Breast epithelium (tissue), 4 donors: ENCODE measurements at regions not wholly inside any gene's neighbourhood (a gene's known extent, or its start where the extent isn't known, plus 50 kb on each side); places are given as distances from the start of the nearest gene placed in this dataset.
"Not testable (repeated sequence)": the region's sequence is repeated elsewhere in the genome, so short reads cannot be mapped to it uniquely, and the experiment has no call there.

Source experiments
- DNase-seq, 2 donors: peaks; one replicate each; pipeline ENCODE4 v3.0.0-alpha.2; 2019; ENCODE audit warnings: low spot score in 2 of 2
- H3K27ac ChIP-seq, 2 donors: fragments of 200-600 bp; sonication (generic) in 1 of 2; one replicate each; pipeline ENCODE4 v1.5.1; 2016 to 2019; ENCODE audit warnings: mild to moderate bottlenecking in 1 of 2
- H3K27me3 ChIP-seq, 2 donors: fragments of 200-600 bp; sonication (generic) in 1 of 2; one replicate each; pipeline versions ENCODE4 v1.5.1 to v1.6.0; 2017 to 2019; ENCODE audit warnings: control low read depth in 1 of 2, mild to moderate bottlenecking in 1 of 2
- H3K36me3 ChIP-seq: fragments of 200-600 bp; one replicate; pipeline ENCODE4 v1.5.1; 2019
- H3K4me1 ChIP-seq, 2 donors: fragments of 200-600 bp; sonication (generic); one replicate each; pipeline ENCODE4 v1.5.1; 2016 to 2019; ENCODE audit warnings: control low read depth in 1 of 2
- H3K4me3 ChIP-seq, 3 donors: fragments of 200-600 bp; sonication (generic); 1 replicate in 2 of 3; 2 replicates in 1 of 3; pipeline ENCODE4 v1.5.1; 2016 to 2019; ENCODE audit warnings: mild to moderate bottlenecking in 3 of 3, moderate library complexity in 2 of 3
- H3K9me3 ChIP-seq, 2 donors: fragments of 200-600 bp; sonication (generic) in 1 of 2; one replicate each; pipeline ENCODE4 v1.5.1; 2016 to 2019; ENCODE audit warnings: control low read depth in 1 of 2
- CTCF ChIP-seq, 3 donors: fragments of 450-650 bp; IDR thresholded peaks; one replicate each; pipeline ENCODE4 v1.5.1; 2016 to 2017; ENCODE audit warnings: antibody characterized with exemption in 3 of 3, mild to moderate bottlenecking in 3 of 3, moderate library complexity in 3 of 3
- POLR2A ChIP-seq: fragments of 450-650 bp; IDR thresholded peaks from one replicate; pipeline ENCODE4 v1.6.1; 2016; ENCODE audit warnings: antibody characterized with exemption, mild to moderate bottlenecking, moderate library complexity
- POLR2AphosphoS5 ChIP-seq, 3 donors: sonication (generic); formaldehyde crosslinking; IDR thresholded peaks; one replicate each; pipeline ENCODE4 v1.6.1; 2017; ENCODE audit warnings: antibody characterized with exemption in 3 of 3
- intact Hi-C: fragments of 100-400 bp; cut with DNase I; formaldehyde crosslinking; loops from one replicate; pipeline ENCODE4 v1.15.1; 2023; ENCODE audit warnings: low total_unique reads

DNA sequence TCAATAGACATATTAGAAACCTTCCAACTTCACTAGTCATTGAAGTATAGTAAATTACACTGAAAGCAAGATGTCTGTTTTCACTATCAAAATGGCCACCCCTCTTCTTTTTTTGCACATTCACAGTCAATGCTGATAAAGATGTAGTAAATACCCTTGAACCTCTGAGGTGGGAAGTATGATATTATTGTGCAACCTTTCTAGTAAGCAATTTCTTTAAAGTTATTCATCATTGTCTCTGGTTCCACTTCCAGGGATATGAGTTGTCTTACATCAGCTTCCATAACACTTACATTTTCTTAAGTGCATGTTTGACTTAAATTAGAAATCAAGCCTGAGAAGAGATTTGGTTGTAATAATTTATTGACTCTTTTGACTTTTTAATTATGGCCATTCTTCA, 453.9 kb upstream of the MGAT4C start:
- no peak for DNase-seq
- Histone ChIP-seq H3K4me1 (no peaks in the 10 kb centered on the region), H3K9me3 (peaks cover 0 to 16% of the 10 kb centered on the region in 2 donors), H3K36me3 (no peaks in the 10 kb centered on the region), H3K27me3 (no peaks in the 10 kb centered on the region), H3K27ac (no peak overlapping the region), H3K4me3 (no peak overlapping the region)
- intact Hi-C loops: no loop called here
- TF ChIP-seq POLR2AphosphoS5 (IDR thresholded peaks at IDR 0.05) (no peak), CTCF (IDR thresholded peaks at IDR 0.05) (no peak), POLR2A (no peak)

DNA sequence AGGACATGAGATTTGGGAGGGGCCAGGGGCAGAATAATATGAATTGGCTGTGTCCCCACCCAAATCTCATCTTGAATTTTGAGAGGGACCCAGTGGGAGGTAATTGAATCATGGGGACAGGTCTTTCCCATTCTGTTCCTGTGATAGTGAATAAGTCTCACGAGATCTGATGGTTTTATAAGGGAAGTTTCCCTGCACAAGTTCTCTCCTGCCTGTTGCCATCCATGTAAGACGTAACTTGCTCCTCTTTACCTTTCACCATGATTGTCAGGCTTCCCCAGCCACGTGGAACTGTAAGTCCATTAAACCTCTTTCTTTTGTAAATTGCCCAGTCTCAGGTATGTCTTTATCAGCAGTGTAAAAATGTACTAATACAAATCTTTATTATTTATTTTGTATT, 452.8 kb upstream of the MGAT4C start:
- intact Hi-C loops, H3K27ac ChIP-seq, DNase-seq, H3K36me3 ChIP-seq, H3K4me3 ChIP-seq, H3K27me3 ChIP-seq, H3K4me1 ChIP-seq: not testable (repeated sequence)
- peaks cover 0 to 16% of the 10 kb centered on the region in 2 donors for H3K9me3 ChIP-seq

GRCh38 chr12:86698641-86698980, 442.4 kb upstream of the MGAT4C start:
- TF ChIP-seq POLR2AphosphoS5 (IDR thresholded peaks at IDR 0.05) (no peak), CTCF (IDR thresholded peaks at IDR 0.05) (no peak), POLR2A (no peak)
- H3K27ac ChIP-seq: no peak overlapping the region
- intact Hi-C loops: no loop called here
- H3K9me3 ChIP-seq: no peaks in the 10 kb centered on the region
- H3K36me3 ChIP-seq: no peaks in the 10 kb centered on the region
- no peak overlapping the region for H3K4me3 ChIP-seq
- no peaks in the 10 kb centered on the region for H3K4me1 ChIP-seq
- H3K27me3 ChIP-seq: no peaks in the 10 kb centered on the region
- DNase-seq: no peak

DNA sequence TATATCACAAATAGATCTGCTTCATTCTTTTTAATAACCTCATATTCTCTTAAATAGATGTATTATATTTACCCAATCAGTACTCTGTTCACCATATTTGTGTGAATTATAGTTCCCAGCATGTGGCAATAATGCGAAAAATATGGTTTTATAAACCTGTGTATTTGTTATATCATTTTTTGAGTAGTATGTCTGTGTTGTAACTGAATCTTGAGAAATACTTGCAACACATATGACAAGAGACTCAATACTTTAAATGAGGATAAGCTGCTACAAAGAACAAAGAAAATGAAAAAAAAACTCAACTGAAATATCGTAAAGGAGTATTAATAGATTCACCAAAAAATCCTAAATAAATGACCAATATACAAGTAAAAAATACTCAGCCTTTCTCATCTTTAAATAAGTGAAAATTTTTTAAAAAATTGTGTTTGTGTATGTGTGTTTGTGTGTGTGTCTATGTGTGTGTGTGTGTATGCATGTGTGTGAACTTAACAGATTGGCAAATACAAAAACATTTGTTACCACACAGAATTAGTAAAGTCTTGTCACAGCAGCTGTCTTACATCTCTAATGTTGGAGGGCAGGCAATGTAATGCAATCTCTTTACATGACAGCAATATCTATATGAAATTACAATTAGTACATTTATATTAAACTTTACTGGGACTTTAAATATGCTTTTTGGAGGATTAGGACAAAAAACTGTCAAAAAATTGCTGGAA, 441.9 kb upstream of the MGAT4C start:
- no peak overlapping the region for H3K27ac ChIP-seq
- intact Hi-C loops: no loop called here
- no peaks in the 10 kb centered on the region for H3K9me3 ChIP-seq
- no peaks in the 10 kb centered on the region for H3K36me3 ChIP-seq
- H3K4me1 ChIP-seq: no peaks in the 10 kb centered on the region
- no peak for TF ChIP-seq POLR2A
- no peak for TF ChIP-seq CTCF (IDR thresholded peaks at IDR 0.05)
- no peak for TF ChIP-seq POLR2AphosphoS5 (IDR thresholded peaks at IDR 0.05)
- H3K4me3 ChIP-seq: no peak overlapping the region
- DNase-seq: no peak
- no peaks in the 10 kb centered on the region for H3K27me3 ChIP-seq

DNA sequence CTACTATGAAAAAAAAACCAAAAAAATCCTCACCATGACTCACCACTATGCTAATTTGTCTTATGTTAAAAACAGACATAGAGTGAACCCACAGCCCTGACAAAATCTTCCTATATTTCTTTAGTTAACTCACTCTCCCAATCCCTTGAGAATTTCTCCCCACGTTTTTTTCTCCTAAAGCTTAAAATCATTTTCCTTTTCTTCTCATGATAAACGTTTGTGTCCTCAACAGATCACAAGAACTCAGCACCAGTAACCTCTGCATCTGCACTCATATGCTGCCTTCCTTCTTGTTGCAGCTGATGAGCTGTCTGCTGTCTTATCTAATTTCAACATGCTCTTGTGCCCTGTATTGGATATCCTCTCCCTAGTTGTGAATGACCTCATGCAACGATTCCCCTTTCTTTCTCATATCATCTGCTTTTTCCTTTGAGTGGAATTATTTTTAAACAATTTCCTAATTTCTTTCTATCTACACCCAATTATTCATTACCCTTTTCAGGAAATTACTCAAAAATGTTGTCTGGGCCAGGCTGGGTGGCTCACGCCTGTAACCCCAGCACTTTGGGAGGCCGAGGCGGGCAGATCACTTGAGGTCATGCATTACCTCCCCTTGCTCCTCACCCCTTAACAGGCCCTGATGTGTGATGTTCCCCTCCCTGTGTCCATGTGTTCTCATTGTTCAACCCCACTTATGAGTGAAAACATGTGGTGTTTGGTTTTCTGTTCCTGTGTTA, 427.5 kb upstream of the MGAT4C start:
- Histone ChIP-seq H3K36me3 (no peaks in the 10 kb centered on the region), H3K4me1 (no peaks in the 10 kb centered on the region), H3K9me3 (no peaks in the 10 kb centered on the region), H3K27ac (no peak overlapping the region), H3K27me3 (no peaks in the 10 kb centered on the region), H3K4me3 (no peak overlapping the region)
- intact Hi-C loops: no loop called here
- TF ChIP-seq CTCF (IDR thresholded peaks at IDR 0.05): no peak
- no peak for TF ChIP-seq POLR2AphosphoS5 (IDR thresholded peaks at IDR 0.05)
- TF ChIP-seq POLR2A: no peak
- DNase-seq: no peak
